ENCODE measurements at regions not wholly inside any gene's neighbourhood (a gene's known extent, or its start where the extent isn't known, plus 50 kb on each side); places are given as distances from the start of the nearest gene placed in this dataset.

- H3K4me3 ChIP-seq (ENCODE audit: low read depth, low read length): no peak overlapping the region
- TF ChIP-seq MYC (IDR thresholded peaks at IDR 0.05; ENCODE audit: low read depth, low read length): no peak
- TF ChIP-seq, protein P1, sequence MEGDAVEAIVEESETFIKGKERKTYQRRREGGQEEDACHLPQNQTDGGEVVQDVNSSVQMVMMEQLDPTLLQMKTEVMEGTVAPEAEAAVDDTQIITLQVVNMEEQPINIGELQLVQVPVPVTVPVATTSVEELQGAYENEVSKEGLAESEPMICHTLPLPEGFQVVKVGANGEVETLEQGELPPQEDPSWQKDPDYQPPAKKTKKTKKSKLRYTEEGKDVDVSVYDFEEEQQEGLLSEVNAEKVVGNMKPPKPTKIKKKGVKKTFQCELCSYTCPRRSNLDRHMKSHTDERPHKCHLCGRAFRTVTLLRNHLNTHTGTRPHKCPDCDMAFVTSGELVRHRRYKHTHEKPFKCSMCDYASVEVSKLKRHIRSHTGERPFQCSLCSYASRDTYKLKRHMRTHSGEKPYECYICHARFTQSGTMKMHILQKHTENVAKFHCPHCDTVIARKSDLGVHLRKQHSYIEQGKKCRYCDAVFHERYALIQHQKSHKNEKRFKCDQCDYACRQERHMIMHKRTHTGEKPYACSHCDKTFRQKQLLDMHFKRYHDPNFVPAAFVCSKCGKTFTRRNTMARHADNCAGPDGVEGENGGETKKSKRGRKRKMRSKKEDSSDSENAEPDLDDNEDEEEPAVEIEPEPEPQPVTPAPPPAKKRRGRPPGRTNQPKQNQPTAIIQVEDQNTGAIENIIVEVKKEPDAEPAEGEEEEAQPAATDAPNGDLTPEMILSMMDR (IDR thresholded peaks at IDR 0.05; ENCODE audit: low read depth, low read length): peak; percentile 73
- peak; percentile 33 for DNase-seq (ENCODE audit: low read depth)
Measured at GRCh38 chr5:38666668-38667498, 110.4 kb upstream of the LIFR start.

DNA sequence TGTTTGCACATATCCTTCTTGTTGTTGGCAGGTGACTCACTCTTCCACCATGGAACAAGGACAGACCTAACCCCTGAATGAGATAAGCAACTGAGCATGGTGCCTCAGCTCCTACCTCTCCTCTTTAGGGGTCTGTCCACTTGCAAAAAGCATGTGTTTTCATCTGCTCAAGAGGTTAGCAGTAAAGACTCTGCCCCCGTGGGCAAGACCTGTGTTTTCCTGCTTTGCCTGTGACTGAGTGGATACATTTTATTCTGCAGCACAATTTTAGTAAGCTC is 111.0 kb upstream of the LIFR start:
- no peak for DNase-seq (ENCODE audit: low read depth)
- TF ChIP-seq MAX (IDR thresholded peaks at IDR 0.05; ENCODE audit: low read depth, low read length) (no peak), POLR2A (IDR thresholded peaks at IDR 0.05; ENCODE audit: extremely low read depth, insufficient read length) (no peak), MYC (IDR thresholded peaks at IDR 0.05; ENCODE audit: low read depth, low read length) (no peak)
- TF ChIP-seq, protein P1 (IDR thresholded peaks at IDR 0.05; ENCODE audit: low read depth, low read length): no peak
- H3K4me3 ChIP-seq (ENCODE audit: low read depth, low read length): no peak overlapping the region

- H3K4me3 ChIP-seq (ENCODE audit: low read depth, low read length): no peak overlapping the region
- DNase-seq (ENCODE audit: low read depth): no peak
- no peak for TF ChIP-seq MAX (IDR thresholded peaks at IDR 0.05; ENCODE audit: low read depth, low read length)
- no peak for TF ChIP-seq POLR2A (IDR thresholded peaks at IDR 0.05; ENCODE audit: extremely low read depth, insufficient read length)
- TF ChIP-seq MYC (IDR thresholded peaks at IDR 0.05; ENCODE audit: low read depth, low read length): no peak
- TF ChIP-seq, protein P1 (IDR thresholded peaks at IDR 0.05; ENCODE audit: low read depth, low read length): no peak
Measured at GRCh38 chr5:38669361-38669880, 113.0 kb upstream of the LIFR start.

GRCh38 chr5:38670066-38670465 is 113.6 kb upstream of the LIFR start:
- no peak for DNase-seq (ENCODE audit: low read depth)
- H3K4me3 ChIP-seq (ENCODE audit: low read depth, low read length): no peak overlapping the region
- no peak for TF ChIP-seq MAX (IDR thresholded peaks at IDR 0.05; ENCODE audit: low read depth, low read length)
- TF ChIP-seq POLR2A (IDR thresholded peaks at IDR 0.05; ENCODE audit: extremely low read depth, insufficient read length): no peak
- TF ChIP-seq, protein P1 (IDR thresholded peaks at IDR 0.05; ENCODE audit: low read depth, low read length): no peak
- no peak for TF ChIP-seq MYC (IDR thresholded peaks at IDR 0.05; ENCODE audit: low read depth, low read length)

- H3K4me3 ChIP-seq (ENCODE audit: low read depth, low read length): no peak overlapping the region
- no peak for DNase-seq (ENCODE audit: low read depth)
- TF ChIP-seq POLR2A (IDR thresholded peaks at IDR 0.05; ENCODE audit: extremely low read depth, insufficient read length) (no peak), MYC (IDR thresholded peaks at IDR 0.05; ENCODE audit: low read depth, low read length) (no peak), MAX (IDR thresholded peaks at IDR 0.05; ENCODE audit: low read depth, low read length) (no peak)
- TF ChIP-seq, protein P1 (IDR thresholded peaks at IDR 0.05; ENCODE audit: low read depth, low read length): no peak
Measured at GRCh38 chr5:38670878-38671277, 114.4 kb upstream of the LIFR start.

Data from NB4 (cell line).